Mesenchymal stem cell (in vitro differentiated cells and primary cell): ENCODE measurements at regions not wholly inside any gene's neighbourhood (a gene's known extent, or its start where the extent isn't known, plus 50 kb on each side); places are given as distances from the start of the nearest gene placed in this dataset.
"Not testable (repeated sequence)": the region's sequence is repeated elsewhere in the genome, so short reads cannot be mapped to it uniquely, and the experiment has no call there.

Source experiments
- DNase-seq: peaks from one replicate; pipeline ENCODE4 v3.0.0-alpha.2; 2013
- H2AFZ ChIP-seq: one replicate; pipeline ENCODE4 v1.6.1; 2013; ENCODE audit warnings: low read depth, mild to moderate bottlenecking, control low read depth, inconsistent platforms, low read length, moderate library complexity
- H2AK5ac ChIP-seq: 2 replicates; pipeline ENCODE4 v1.6.1; 2013; ENCODE audit warnings: low read length, moderate library complexity, mild to moderate bottlenecking, inconsistent platforms; ENCODE audit not compliant: severe bottlenecking
- H2BK120ac ChIP-seq: one replicate; pipeline ENCODE4 v1.6.1; 2013; ENCODE audit warnings: low read depth, mild to moderate bottlenecking, inconsistent platforms, low read length, moderate library complexity
- H2BK12ac ChIP-seq, 2 experiments: one replicate each; pipeline ENCODE4 v1.6.1; 2013; ENCODE audit warnings: inconsistent platforms in 2 of 2, low read length in 2 of 2, mild to moderate bottlenecking in 2 of 2, moderate library complexity in 2 of 2, control low read depth in 1 of 2
- H2BK15ac ChIP-seq: one replicate; pipeline ENCODE4 v1.6.1; 2013; ENCODE audit warnings: mild to moderate bottlenecking, low read depth, inconsistent platforms; ENCODE audit not compliant: poor library complexity, severe bottlenecking
- H2BK5ac ChIP-seq: 2 replicates; pipeline ENCODE4 v1.6.1; 2013; ENCODE audit warnings: low read depth, mild to moderate bottlenecking, low read length, control low read depth, inconsistent platforms; ENCODE audit not compliant: poor library complexity, severe bottlenecking
- H3K14ac ChIP-seq, 2 experiments: one replicate each; pipeline ENCODE4 v1.6.1; 2013; ENCODE audit warnings: inconsistent platforms in 2 of 2, low read length in 2 of 2, control low read depth in 1 of 2, mild to moderate bottlenecking in 1 of 2, moderate library complexity in 1 of 2
- H3K18ac ChIP-seq, 2 experiments: one replicate each; pipeline ENCODE4 v1.6.1; 2013; ENCODE audit warnings: inconsistent platforms in 2 of 2, low read length in 2 of 2, control low read depth in 1 of 2, low read depth in 1 of 2, mild to moderate bottlenecking in 1 of 2
- H3K23ac ChIP-seq, 2 experiments: one replicate each; pipeline ENCODE4 v1.6.1; 2013; ENCODE audit warnings: inconsistent platforms in 2 of 2, low read length in 2 of 2, mild to moderate bottlenecking in 2 of 2, moderate library complexity in 2 of 2, control low read depth in 1 of 2
- H3K27ac ChIP-seq: 2 replicates; pipeline ENCODE4 v1.5.1; 2013; ENCODE audit warnings: mild to moderate bottlenecking, moderate library complexity, low read length, control low read depth, inconsistent platforms; ENCODE audit not compliant: poor library complexity, severe bottlenecking
- H3K27me3 ChIP-seq, 2 experiments: 2 replicates each; pipeline versions ENCODE4 v1.6.1 to v1.7.0; 2013; ENCODE audit warnings: low read length in 2 of 2, mild to moderate bottlenecking in 2 of 2, moderate library complexity in 2 of 2, control low read depth in 1 of 2, inconsistent platforms in 1 of 2; ENCODE audit not compliant: control insufficient read depth in 1 of 2, insufficient read depth in 1 of 2
- H3K36me3 ChIP-seq, 2 experiments: 2 replicates each; pipeline versions ENCODE4 v1.6.1 to v1.7.0; 2013; ENCODE audit warnings: low read length in 2 of 2, control low read depth in 1 of 2, inconsistent platforms in 1 of 2, low read depth in 1 of 2, mild to moderate bottlenecking in 1 of 2; ENCODE audit not compliant: insufficient read depth in 2 of 2, control insufficient read depth in 1 of 2
- H3K4ac ChIP-seq, 2 experiments: one replicate each; pipeline ENCODE4 v1.6.1; 2013; ENCODE audit warnings: inconsistent platforms in 2 of 2, low read length in 2 of 2, mild to moderate bottlenecking in 2 of 2, moderate library complexity in 2 of 2, control low read depth in 1 of 2, low read depth in 1 of 2
- H3K4me1 ChIP-seq: 2 replicates; pipeline ENCODE4 v1.6.1; 2013; ENCODE audit warnings: low read depth, low read length, control low read depth; ENCODE audit not compliant: control insufficient read depth, insufficient read depth
- H3K4me2 ChIP-seq: 2 replicates; pipeline ENCODE4 v1.6.1; 2013; ENCODE audit warnings: low read length, mild to moderate bottlenecking, inconsistent platforms; ENCODE audit not compliant: poor library complexity, severe bottlenecking
- H3K4me3 ChIP-seq, 2 experiments: 2 replicates each; pipeline versions ENCODE4 v1.5.1 to v1.7.0; 2013; ENCODE audit warnings: low read length in 2 of 2, mild to moderate bottlenecking in 2 of 2, control low read depth in 1 of 2, low read depth in 1 of 2; ENCODE audit not compliant: insufficient read depth in 1 of 2
- H3K79me1 ChIP-seq: replicated peaks from 2 replicates; pipeline ENCODE4 v1.6.1; 2013; ENCODE audit warnings: mild to moderate bottlenecking, control low read depth, low read length, inconsistent platforms; ENCODE audit not compliant: poor library complexity, severe bottlenecking
- H3K9ac ChIP-seq: 2 replicates; pipeline ENCODE4 v1.7.0; 2013; ENCODE audit warnings: mild to moderate bottlenecking, low read length, moderate library complexity
- H3K9me3 ChIP-seq: 2 replicates; pipeline ENCODE4 v1.7.0; 2013; ENCODE audit warnings: mild to moderate bottlenecking, low read length; ENCODE audit not compliant: control insufficient read depth
- H4K8ac ChIP-seq: one replicate; pipeline ENCODE4 v1.6.1; 2013; ENCODE audit warnings: inconsistent platforms, mild to moderate bottlenecking, low read length, moderate library complexity
- H4K91ac ChIP-seq: one replicate; pipeline ENCODE4 v1.6.1; 2013; ENCODE audit warnings: mild to moderate bottlenecking, low read length, inconsistent platforms
- WGBS: methylation state at CpG from one replicate; pipeline ENCODE4 v1.1.7; 2013; ENCODE audit warnings: mixed read lengths; 5-methylcytosine and 5-hydroxymethylcytosine counted together

DNA sequence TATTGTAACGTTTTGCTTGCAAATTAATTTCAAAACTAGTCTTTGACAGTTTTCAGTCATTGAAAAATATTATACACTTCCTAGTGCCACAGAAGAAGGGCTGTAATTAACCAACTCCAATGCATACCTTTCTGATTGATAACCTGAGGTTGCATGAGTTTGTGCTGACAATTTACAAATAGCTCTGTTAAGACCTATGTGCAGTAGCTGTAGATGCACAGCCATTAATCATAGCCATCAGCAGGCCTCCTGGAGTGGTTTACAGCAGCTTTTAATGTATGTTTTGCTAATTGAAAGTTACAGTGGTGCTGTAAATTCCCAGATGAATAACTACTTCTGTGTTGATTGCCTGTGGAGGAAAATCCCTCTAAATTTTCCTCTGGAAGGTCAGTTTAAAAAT lies 758.1 kb downstream of the SH3BGRL start:
- H2BK120ac ChIP-seq = no peak overlapping the region
- H4K8ac ChIP-seq = no peak overlapping the region

DNA sequence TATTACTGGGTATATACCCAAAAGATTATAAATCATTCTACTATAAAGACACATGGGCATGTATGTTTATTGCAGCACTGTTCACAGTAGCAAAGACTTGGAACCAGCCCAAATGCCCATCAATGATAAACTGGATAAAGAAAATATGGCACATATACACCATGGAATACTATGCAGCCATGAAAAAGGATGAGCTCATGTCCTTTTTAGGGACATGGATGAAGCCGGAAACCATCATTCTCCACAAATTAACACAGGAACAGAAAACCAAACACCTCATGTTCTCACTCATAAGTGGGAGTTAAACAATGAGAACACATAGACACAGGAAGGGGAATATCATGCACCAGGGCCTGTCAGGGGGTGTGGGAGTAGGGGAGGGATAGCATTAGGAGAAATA lies 772.5 kb downstream of the SH3BGRL start:
- H2BK5ac ChIP-seq, H3K27ac ChIP-seq, H3K4me2 ChIP-seq, H2BK12ac ChIP-seq, H4K8ac ChIP-seq, DNase-seq, H3K79me1 ChIP-seq, H3K4me1 ChIP-seq, H3K4me3 ChIP-seq, H2AFZ ChIP-seq, H3K27me3 ChIP-seq, H3K23ac ChIP-seq, H3K14ac ChIP-seq, H3K9ac ChIP-seq, H2BK15ac ChIP-seq, H2AK5ac ChIP-seq, H3K18ac ChIP-seq, H2BK120ac ChIP-seq, H4K91ac ChIP-seq, H3K36me3 ChIP-seq, H3K4ac ChIP-seq: not testable (repeated sequence)
- no CpG with 5 or more reads among the region's 1 CpG for WGBS
- peaks cover 11% of the 10 kb centered on the region for H3K9me3 ChIP-seq

More for the DNA sequence above, 758.1 kb downstream of the SH3BGRL start:
- no peak for DNase-seq
- Histone ChIP-seq H3K23ac (no peak overlapping the region), H2BK15ac (no peak overlapping the region), H4K91ac (no peak overlapping the region), H3K4me1 (no peaks in the 10 kb centered on the region), H3K4ac (no peak overlapping the region), H2BK5ac (no peak overlapping the region), H2AFZ (no peak overlapping the region), H3K79me1 (no peaks in the 10 kb centered on the region), H3K27me3 (no peaks in the 10 kb centered on the region), H3K9ac (no peak overlapping the region), H3K36me3 (no peaks in the 10 kb centered on the region), H3K18ac (no peak overlapping the region), H2AK5ac (no peak overlapping the region), H3K4me3 (no peak overlapping the region), H2BK12ac (no peak overlapping the region), H3K4me2 (no peak overlapping the region), H3K27ac (no peak overlapping the region), H3K9me3 (no peaks in the 10 kb centered on the region), H3K14ac (no peak overlapping the region)
- no CpG with 5 or more reads among the region's 1 CpG for WGBS

DNA sequence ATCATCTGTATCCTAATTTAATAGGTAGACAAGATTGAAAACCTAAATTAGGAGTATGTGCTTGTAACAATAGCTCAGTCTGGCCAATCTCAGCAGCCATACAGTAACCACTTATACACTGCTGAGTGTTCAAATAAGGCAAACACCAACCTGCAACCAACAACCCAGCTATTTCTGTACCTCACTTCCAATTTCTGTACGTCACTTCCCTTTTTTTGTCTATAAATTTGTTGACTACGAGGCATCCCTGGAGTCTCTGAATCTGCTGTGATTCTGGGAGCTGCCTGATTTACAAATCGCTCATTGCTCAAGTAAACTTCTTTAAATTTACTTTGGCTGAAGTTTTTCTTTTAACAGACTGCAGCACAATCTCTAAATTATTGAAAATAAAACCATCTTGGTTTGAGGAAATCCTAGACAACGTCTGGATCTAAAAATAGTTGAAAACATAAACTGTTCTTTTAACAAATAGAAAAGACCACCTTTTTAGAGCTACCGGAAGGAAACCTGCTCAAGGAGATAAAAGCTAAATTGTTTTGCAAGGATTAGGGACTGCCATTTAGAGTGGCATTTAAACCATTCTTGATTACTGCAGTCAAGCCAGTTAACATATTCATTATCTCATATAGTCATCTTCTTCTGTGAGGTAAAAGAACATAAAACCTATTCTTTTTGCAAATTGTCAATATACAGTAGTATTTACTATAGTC lies 778.1 kb downstream of the SH3BGRL start:
- Histone ChIP-seq H3K4me3 (no peak overlapping the region), H3K79me1 (no peaks in the 10 kb centered on the region), H2BK12ac (no peak overlapping the region), H3K4me2 (no peak overlapping the region), H2BK15ac (no peak overlapping the region), H3K18ac (no peak overlapping the region), H2BK120ac (no peak overlapping the region), H2BK5ac (no peak overlapping the region), H3K27me3 (no peaks in the 10 kb centered on the region), H3K4ac (no peak overlapping the region), H3K4me1 (no peaks in the 10 kb centered on the region), H3K23ac (no peak overlapping the region), H4K91ac (no peak overlapping the region), H3K9ac (no peak overlapping the region), H3K9me3 (peaks cover 6% of the 10 kb centered on the region), H3K27ac (no peak overlapping the region), H2AK5ac (no peak overlapping the region), H4K8ac (no peak overlapping the region), H3K36me3 (no peaks in the 10 kb centered on the region), H2AFZ (no peak overlapping the region), H3K14ac (no peak overlapping the region)
- 68% methylated on average over 2 of the region's 5 CpGs for WGBS
- DNase-seq = no peak

DNA sequence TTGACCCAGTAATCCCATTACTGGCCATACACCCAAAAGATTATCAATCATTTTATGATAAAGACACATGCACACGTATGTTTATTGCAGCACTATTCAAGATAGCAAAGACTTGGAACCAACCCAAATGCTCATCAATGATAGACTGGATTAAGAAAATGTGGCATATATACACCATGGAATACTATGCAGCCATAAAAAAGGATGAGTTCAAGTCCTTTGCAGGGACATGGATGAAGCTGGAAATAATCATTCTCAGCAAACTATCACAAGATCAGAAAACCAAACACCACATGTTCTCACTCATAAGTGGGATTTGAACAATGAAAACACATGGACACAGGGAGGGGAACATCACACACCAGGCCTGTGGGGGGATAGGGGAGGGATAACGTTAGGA lies 785.3 kb downstream of the SH3BGRL start:
- not testable (repeated sequence) for H2BK12ac ChIP-seq, H3K27me3 ChIP-seq, H2BK120ac ChIP-seq, H3K36me3 ChIP-seq, H2BK5ac ChIP-seq, H3K9ac ChIP-seq, H2AK5ac ChIP-seq, H3K9me3 ChIP-seq, DNase-seq, H3K4ac ChIP-seq, H3K23ac ChIP-seq, H3K4me3 ChIP-seq, H3K4me2 ChIP-seq, H4K91ac ChIP-seq, H3K18ac ChIP-seq, H4K8ac ChIP-seq, H3K79me1 ChIP-seq, H2BK15ac ChIP-seq, H3K4me1 ChIP-seq, H3K27ac ChIP-seq, H3K14ac ChIP-seq, H2AFZ ChIP-seq
- WGBS = no CpG with 5 or more reads among the region's 2 CpGs
